Activated naive CD8-positive, alpha-beta T cell treated with anti-CD3 and anti-CD28 coated beads, Interleukin-2, amount 50 U/mL, for 16 hours (primary cell): ENCODE measurements at regions not wholly inside any gene's neighbourhood (a gene's known extent, or its start where the extent isn't known, plus 50 kb on each side); places are given as distances from the start of the nearest gene placed in this dataset.
"Not testable (repeated sequence)": the region's sequence is repeated elsewhere in the genome, so short reads cannot be mapped to it uniquely, and the experiment has no call there.

Source experiments
- DNase-seq: peaks from one replicate; pipeline ENCODE4 v3.0.0-alpha.2; 2020; ENCODE audit warnings: low read depth, low spot score

DNA sequence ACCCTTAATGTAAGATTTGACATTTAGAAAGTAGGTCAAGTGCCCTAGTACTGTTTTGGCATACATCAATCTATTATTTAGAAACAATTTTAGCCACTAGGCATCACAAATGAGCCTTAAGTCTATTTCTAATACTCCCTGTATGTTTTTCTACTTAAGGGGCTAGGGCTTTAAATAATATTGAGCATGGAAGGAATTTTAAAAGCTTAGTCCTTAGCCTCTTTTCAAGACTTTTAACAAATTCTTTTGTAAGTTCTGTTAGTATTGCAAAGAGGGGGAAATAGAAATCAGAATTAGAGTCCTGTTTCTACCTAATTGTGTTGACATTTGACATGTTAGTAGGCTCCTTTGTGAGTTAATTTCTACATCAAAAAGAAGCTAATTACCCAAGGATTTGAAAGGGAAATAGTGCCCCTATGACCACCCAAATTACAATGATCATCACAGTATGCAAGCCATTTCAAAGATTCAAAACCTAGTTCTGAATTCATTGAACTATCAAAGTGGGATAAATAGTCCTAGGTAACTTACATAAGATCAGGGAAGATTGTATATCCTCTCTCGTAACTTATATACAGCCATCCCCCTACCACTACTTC, 647.8 kb upstream of the ACO1 start:
- no peak for DNase-seq

DNA sequence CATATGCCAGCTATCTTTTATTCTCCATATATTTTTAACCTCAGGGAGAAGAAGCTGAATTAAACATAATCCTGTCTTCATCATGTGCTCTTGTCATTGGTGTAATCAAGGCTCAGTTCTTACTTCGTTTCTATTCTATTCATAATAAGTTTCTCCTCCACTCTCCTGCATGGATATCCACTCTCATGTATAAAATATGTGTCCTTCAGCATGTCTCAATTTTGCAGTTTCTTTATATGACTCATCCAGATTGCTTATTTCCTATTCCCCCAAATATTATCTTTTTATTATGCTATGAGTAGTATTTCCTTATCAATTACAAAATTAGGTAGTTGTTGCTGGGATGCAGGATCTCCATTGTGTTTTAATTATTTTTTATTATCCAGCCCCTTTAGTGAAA, 643.7 kb upstream of the ACO1 start:
- no peak for DNase-seq

DNA sequence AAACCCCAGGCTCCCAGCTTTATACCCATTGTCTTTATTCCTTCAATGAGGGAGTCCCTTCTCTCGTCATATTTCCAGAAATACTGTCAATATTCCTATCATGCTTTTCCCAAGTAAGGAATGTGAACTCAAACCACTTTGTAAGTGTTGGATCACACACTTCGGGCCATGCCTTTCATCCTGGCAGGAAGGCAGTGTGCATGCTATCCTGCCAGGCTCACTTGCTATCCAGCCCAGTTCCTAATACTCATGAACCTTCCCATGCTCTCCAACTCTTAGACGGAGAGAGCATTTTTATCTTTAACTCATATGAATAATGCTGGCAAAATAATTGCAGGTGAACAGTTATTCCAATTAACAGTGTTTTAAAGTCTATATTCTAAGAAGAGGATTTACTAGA, 639.9 kb upstream of the ACO1 start:
- no peak for DNase-seq

DNA sequence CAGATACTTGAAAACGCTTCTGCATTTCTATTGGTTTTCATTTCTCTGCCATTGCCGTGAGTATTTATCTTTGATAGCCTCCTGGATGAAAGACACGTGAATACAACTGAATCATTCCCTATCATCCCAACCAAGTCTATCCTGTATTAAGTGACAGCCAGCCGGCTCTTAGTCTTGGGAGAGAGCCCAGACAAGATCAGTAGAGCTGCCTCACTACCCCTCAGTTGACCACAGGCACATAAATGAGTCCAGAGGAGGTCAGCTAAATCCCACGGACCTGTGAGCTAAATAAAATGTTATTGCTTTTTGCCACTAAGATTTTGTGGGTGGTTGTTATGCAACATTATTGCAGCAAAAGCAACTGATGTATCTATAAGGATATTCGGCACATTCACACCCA, 639.0 kb upstream of the ACO1 start:
- no peak for DNase-seq

DNA sequence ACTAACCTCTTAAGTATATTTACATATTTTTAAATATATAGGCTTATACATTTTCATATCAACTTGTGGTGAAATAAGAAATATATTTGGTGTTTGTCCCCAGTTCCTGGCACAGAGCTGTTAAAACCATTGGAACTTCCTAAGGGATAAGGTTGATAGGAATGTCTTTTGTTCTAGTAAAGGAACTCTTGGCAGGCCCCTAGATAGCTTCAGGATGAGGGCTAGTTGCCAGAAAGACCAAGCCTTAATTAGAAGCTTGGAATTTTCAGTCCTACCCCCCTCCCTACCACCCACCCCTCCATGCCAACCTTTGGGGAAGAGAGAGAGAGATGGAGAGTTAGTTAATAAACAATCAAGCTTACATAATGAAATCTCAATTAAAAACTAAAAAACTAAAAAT, 638.6 kb upstream of the ACO1 start:
- DNase-seq: no peak

DNA sequence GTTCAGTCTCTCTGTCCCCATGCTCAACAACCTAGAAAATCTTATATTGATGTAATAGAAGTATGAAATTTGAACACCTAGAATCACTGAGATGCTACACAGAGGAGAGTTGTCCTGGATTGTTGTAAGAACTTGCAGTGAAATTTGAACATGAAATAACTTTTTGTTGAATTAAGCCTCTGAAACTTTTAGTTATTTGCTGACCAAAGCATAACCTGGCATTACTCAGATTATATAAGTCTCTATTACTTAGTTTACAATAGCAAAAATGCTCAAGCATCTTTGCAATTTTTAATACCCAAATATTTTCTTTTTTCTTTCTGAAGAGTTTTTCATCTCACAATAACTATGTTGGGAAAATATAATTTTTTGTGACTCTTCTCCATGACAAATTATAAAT, 630.7 kb upstream of the ACO1 start:
- DNase-seq: no peak

DNA sequence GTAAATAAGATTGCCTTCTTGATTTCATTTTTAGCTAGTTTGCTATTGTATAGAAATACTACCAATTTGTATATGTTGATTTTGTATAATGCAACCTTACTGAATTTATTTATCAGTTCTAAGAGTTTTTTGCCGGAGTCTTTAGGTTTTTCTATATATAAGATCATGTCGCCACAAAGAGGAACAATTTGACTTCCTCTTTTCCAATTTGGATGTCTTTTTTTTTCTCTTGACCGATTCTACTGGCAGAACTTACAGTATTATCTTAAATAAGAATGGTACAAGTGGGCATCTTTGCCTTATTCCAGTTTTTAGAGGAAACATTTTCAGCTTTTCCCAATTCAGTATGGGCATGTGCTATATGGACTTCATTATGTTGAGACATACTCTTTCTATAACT, 624.7 kb upstream of the ACO1 start:
- no peak for DNase-seq

DNA sequence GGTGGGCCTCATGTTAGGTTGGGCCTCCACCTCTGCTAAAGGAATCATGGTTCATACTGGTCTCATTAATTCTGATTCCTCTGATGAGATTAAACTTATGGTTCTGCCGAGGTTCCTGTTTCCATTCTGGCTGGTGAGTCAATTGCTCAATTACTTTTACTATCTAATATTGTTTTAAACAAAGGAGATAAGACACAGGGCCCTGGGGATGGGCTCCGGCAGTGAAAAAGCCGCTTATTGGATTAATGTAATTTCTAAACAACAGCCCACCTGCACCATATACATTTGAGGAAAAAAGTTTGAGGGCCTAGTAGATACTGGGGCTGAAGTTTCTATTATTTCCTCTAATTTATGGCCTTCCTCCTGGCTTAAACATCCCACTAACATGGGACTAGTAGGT, 610.4 kb upstream of the ACO1 start:
- DNase-seq: not testable (repeated sequence)

DNA sequence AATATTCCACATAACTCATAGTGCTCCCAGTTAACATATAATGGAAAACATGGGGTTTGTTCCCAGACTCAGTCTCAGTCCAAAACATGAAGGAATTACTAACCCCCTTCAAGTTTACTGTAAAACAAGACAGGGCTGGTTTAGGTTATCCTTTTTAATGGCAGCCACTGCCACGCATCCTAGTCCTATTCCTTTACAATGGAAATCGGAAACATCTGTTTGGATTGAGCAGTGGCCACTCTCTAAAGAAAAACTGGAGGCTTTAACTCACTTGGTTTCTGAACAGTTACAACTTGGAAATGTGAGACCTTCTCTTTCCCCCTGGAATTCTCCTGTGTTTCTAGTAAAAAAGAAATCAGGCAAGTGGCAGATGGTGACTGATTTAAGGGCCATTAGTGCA, 609.9 kb upstream of the ACO1 start:
- no peak for DNase-seq

DNA sequence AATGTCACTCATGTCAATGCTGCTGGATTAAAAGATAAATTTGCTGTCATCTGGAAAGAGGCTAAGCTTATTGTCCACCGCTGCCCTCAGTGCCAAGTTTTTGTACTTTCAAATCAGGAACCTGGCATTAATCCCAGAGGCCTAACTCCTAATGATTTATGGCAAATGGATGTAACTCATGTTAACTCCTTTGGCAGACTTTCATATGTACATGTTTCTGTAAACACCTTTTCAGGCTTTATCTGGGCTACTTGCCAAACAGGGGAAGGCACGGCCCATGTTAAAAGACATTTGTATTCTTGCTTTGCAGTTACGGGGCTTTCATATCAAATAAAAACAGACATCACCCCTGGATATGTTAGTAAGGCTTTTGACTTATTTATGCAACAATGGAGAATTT, 608.0 kb upstream of the ACO1 start:
- no peak for DNase-seq

DNA sequence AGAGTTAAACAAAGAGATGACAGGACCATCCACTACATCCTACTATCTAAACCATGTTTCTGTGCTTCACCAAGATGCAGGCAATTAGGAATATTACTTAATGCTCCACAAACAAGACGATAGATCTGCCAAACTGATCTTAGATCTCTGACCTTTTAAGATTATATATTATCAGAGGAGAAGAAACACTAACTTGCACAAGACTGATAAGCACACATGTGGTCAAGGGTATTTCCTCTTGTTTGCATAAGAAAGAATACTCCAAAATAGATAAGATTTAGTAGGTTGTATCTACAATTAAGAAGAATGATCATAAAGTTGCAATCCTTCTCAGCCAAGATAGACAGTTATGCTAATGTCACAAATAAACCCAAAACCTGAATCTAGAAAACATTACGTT, 601.0 kb upstream of the ACO1 start:
- DNase-seq: no peak

DNA sequence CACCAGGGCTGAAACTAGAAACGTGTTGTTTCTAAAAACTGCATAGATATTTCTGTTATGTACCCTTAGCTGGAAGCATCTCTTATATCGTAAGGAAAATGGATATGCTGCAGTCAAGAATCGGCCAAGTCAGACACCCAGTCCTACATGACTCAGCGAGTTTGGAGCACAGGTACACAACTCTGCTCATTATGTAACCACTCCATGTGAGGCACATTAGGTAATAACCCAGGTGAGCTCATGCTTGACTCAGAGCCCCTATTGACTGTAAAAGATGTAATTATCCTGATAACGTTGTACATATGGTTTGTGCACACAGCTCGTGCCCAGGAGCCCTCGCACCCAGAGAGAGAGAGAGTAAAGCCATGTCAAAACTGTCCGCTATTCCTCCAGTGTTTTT, 593.7 kb upstream of the ACO1 start:
- no peak for DNase-seq

DNA sequence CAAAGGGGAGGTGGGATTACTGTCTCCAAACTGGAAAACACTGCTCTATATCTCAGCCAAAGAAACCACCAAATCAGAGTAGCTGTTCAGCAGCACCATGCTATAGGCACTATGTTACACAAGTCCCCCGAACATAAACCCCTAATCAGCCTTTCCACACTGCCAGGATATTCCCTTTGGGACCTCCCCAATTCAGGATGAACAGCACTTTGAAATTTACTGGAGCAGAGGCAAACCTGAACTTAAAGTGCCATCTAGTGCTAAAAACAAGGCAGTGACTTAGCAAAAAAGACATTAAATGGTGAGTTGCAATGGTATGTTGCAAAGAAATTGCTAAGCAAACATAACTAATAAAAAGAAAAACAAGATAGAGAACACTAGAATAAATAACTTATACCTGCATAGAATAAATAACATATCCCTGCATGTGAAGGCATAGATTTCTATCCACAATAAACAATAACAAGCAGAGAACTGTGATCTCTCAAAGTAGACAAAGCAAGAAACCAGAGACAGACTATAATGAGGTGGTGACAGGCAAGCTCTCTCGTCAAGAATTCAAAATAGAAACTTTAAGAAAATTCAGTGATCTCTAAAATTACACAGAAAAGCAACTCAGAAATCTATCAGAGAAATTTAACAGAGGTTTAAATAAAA, 584.4 kb upstream of the ACO1 start:
- no peak for DNase-seq

DNA sequence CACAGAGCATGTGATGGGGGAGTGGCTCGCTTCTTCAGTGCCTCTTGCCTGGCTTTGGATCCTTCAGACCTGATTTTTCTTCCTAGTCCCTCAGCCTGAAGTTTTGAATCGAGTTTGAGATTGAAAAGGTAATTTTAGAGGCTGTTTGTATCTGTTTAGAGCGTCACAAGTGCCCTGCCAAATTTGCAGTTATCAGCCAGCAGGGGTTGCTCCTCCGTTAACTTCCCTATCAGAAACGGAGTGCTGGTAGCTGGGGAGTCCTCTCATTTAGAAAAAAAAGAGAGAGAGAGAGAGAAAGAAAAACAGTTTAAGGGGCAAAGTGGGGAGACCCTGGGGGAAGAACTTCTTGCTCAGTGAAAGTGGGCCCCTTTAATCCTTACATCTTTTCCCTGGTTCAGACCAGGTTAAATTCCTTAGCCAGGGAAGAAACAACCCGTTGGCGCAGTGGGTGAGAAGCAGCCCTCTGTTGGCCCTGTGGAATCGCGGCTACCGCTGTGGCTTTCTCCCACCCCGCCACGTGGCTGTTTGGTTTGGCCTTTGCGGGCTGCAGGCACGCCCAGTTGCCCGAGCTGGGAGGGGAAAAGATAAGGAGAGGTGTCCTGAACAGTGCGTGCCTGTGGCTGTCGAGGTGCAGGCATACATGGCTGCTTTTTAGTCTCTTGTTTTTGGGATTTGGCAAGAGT, 576.7 kb upstream of the ACO1 start:
- DNase-seq: no peak

DNA sequence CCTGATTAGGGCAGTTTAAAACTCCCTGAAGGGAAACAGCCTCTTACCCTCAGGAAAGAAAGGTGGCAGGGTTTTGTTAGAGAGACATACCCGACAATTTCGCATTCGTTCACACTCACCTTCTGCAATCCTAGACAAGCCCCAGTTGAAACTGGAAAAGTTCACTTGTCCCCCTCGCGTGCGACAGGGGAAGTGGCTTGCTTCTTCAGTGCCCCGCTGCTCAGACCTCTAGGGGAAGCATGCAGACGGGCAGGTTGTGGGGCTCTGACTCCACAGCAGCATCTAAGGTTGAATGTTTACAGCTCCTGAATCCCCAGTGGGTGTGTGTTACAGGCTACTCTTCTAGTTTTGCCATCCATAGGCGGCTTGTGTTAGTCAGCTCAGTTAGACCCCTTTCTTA, 575.7 kb upstream of the ACO1 start:
- no peak for DNase-seq

DNA sequence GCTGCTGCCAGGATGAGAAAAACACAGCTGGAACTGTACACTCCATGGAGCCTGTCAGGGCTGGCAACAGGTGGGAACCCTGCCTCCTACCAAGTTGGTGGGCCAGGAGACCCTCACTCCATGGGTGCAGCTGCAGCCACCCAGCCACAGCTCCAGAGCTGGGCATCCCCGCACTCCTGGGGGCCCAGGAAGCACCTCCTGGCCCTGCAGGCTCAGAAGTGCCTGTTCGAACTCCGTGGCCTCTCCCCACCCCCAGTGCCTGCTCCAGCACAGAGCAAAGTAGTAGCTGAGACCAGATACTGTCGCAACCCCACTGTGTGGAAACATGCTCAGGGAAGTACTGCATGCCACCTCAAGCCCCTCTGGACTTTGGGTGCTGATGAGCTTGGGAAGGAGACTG, 564.0 kb upstream of the ACO1 start:
- no peak for DNase-seq

DNA sequence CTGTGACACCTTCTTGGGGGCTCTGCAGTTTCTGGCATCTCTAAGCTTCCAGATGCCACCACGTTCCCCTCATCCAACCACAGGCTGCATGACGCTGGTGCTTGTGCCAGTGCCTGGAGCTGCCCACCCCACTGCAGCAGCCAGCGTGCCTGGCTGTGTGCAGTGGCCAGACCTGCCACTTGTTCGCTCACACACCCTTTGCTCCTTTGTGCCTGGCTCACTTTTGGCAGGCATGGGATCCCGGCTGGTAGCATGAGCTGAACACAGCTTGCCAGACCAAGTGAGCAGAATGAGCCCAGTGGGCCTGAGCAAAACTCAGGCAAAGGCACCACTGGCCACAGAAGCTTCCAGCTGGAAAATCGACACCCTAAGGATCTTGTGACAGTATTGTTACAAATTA, 562.9 kb upstream of the ACO1 start:
- no peak for DNase-seq

DNA sequence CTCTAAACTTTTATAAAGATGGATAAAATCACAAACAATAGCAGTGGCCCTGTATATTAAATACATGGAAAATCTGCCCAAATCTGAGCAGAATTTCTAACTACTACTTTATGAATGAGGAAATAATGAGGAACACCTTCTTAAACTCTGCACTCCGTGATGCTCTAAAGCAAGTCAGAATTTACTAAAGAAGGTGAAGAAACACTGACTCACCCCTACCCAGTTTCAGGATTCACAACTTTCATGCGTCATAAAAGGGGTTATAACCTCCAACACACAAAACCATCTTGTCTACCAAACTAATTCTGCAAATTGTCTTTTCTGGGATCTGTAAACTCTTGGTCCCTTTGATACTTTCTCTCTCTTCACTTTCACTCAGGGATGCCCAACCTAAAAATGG, 561.1 kb upstream of the ACO1 start:
- no peak for DNase-seq

DNA sequence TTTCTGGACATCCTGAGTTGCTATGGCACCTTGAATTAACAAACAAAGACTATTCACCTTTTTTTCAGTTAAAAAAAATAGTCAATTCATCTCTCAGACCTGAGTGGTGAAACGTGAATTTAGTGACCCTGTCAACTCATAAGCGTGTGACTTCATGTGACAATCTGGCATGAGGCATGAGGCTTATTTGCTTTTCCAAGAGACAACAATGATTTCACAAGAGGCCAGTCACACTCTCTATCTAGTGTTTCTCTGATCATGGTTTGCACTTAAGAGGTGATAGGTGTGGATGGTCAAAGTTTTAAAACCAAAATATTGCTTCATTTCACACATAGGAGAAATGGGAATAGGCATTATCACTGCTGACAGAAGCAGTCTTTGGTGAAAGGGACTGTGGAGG, 559.6 kb upstream of the ACO1 start:
- DNase-seq: no peak

DNA sequence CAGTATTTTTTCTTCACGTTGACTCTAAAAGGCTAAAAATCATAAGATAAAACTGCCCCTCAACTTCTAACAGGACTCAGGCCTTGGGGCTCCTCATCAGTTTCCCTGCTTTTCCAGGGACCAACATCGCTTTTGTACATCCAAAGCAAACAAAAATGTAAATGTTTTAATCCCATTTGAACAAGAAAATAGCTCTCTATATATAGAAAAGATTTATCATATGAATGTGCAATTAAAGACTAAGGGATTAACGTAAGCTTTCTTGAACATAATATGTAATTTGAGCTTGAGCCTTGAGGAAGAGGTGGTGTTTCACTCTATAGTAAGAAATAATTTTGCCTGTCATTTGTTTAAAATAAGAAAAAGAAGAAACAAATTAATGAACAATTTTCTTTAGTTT, 547.2 kb upstream of the ACO1 start:
- DNase-seq: no peak

DNA sequence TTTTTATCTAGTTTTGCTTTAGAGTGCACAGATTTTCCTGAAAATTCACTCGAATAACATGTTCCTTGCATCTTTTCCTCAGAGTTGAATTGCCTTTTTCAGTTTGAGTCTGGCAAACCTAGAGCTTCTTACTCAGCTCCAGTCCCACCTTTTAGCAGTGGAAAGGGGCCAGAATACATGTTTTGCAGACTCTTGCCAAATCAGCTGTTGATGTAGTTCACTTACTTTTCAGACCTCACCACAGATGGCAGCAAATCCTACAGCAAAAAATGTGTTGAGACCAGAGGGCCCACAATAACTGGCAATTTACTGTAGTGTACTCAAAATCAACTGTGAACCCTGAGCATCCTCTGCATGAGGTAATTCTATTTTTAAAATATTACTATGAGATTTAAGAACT, 545.2 kb upstream of the ACO1 start:
- no peak for DNase-seq

DNA sequence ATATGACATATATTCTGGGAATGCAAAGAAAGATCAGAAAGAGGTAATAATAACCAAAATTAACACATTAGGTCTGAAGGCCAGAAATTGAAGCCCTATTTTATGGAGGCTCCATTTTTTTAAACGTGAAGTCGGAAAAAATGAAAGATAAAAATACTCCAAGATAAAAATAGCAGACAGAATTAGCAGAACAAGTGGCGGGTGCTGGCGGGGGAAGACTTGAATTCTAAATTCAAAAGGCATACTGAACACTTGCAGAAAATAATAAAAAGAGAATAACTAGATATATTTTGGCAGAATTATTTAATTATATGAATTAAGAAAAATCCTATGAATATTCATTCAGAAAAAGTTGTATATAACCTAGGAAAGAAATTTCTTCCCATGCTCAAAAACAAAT, 543.7 kb upstream of the ACO1 start:
- DNase-seq: no peak

DNA sequence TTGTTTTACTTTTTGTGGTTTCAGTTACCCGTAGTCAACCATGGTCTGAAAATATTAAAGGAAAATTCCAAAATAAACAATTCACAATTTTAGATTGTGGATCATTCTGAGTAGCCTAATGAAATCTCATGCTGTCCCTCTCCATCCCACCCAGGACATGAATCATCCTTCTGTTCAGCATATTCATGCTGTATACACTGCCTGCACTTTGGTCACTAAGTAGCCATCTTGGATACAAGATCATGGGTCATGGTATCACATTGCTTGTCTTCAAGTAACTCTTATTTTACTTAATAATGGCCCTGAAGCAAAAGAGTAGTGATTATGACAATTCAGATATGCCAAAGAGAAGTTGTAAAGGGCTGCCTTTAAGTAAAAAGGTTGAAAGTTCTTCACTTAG, 536.5 kb upstream of the ACO1 start:
- no peak for DNase-seq
